WTC11 (cell line): ENCODE measurements at regions not wholly inside any gene's neighbourhood (a gene's known extent, or its start where the extent isn't known, plus 50 kb on each side); places are given as distances from the start of the nearest gene placed in this dataset.

Experiments
- ATAC-seq: fragments of 200-7000 bp; cut with Tn5 transposase; 2 replicates; pipeline ENCODE4 v1.10.0; 2021; ENCODE audit warnings: mild to moderate bottlenecking, moderate library complexity
- CTCF ChIA-PET: fragments of 300-600 bp; sonication (Branson Sonifier 250); formaldehyde crosslinking; loops from one replicate; lab custom pipeline; 2021; ENCODE audit warnings: antibody characterized with exemption; lab: Charles Lee
- POLR2A ChIA-PET: fragments of 350-600 bp; sonication (Branson Sonifier 250); formaldehyde crosslinking; loops from one replicate; lab custom pipeline; 2021; ENCODE audit warnings: antibody characterized with exemption; lab: Charles Lee
- DNase-seq: peaks from one replicate; pipeline ENCODE4 v3.0.0; 2021; ENCODE audit warnings: low spot score
- H3K27ac Mint-ChIP-seq: 2 replicates; pipeline ENCODE4 v1.8.0; 2021; ENCODE audit warnings: mixed read lengths
- H3K27me3 Mint-ChIP-seq: 2 replicates; pipeline ENCODE4 v1.8.0; 2021; ENCODE audit warnings: low read depth, mild to moderate bottlenecking, moderate library complexity, mixed read lengths
- H3K36me3 Mint-ChIP-seq: 2 replicates; pipeline ENCODE4 v1.8.0; 2021; ENCODE audit warnings: mixed read lengths
- H3K4me1 Mint-ChIP-seq: 2 replicates; pipeline ENCODE4 v1.8.0; 2022; ENCODE audit warnings: mixed read lengths
- H3K4me3 Mint-ChIP-seq: 2 replicates; pipeline ENCODE4 v1.8.0; 2021; ENCODE audit warnings: mild to moderate bottlenecking, moderate library complexity, mixed read lengths
- H3K9me3 Mint-ChIP-seq: 2 replicates; pipeline ENCODE4 v1.8.0; 2021; ENCODE audit warnings: mixed read lengths
- FOXJ3 ChIP-seq: sonication (generic); formaldehyde crosslinking; IDR thresholded peaks from 2 replicates; pipeline ENCODE4 v1.9.0; 2021; ENCODE audit warnings: missing genetic modification reagents, mild to moderate bottlenecking, borderline replicate concordance
- JAZF1 ChIP-seq: fragments of 250-450 bp; sonication (Bioruptor Pico); IDR thresholded peaks from 2 replicates; pipeline ENCODE4 v1.9.0; 2021; ENCODE audit warnings: moderate library complexity, mild to moderate bottlenecking, inconsistent platforms
- NFATC4 ChIP-seq: fragments of 250-450 bp; sonication (Bioruptor Pico); IDR thresholded peaks from 2 replicates; pipeline ENCODE4 v1.9.0; 2021; ENCODE audit warnings: mild to moderate bottlenecking
- RELA ChIP-seq: sonication (generic); formaldehyde crosslinking; IDR thresholded peaks from 2 replicates; pipeline ENCODE4 v1.8.1; 2022; ENCODE audit warnings: missing genetic modification reagents, mild to moderate bottlenecking, borderline replicate concordance
- SMAD3 ChIP-seq: sonication (generic); formaldehyde crosslinking; IDR thresholded peaks from 2 replicates; pipeline ENCODE4 v1.8.0; 2022; ENCODE audit warnings: missing genetic modification reagents, mild to moderate bottlenecking, borderline replicate concordance
- ZNF232 ChIP-seq: sonication (generic); formaldehyde crosslinking; IDR thresholded peaks from 2 replicates; pipeline ENCODE4 v1.8.0; 2022; ENCODE audit warnings: mild to moderate bottlenecking, missing genetic modification reagents
- ZNF396 ChIP-seq: fragments of 250-450 bp; sonication (Bioruptor Pico); IDR thresholded peaks from 2 replicates; pipeline ENCODE4 v1.8.0; 2021; ENCODE audit warnings: mild to moderate bottlenecking, moderate library complexity, borderline replicate concordance
- ZNF671 ChIP-seq: fragments of 250-450 bp; sonication (Bioruptor Pico); IDR thresholded peaks from 2 replicates; pipeline ENCODE4 v1.8.0; 2021; ENCODE audit warnings: mild to moderate bottlenecking
- TF ChIP-seq, protein P1 (sequence below): sonication (generic); formaldehyde crosslinking; IDR thresholded peaks from 2 replicates; pipeline ENCODE4 v1.8.0; 2023; ENCODE audit warnings: missing genetic modification reagents
- TF ChIP-seq, protein P2 (sequence below): sonication (generic); formaldehyde crosslinking; IDR thresholded peaks from 2 replicates; pipeline ENCODE4 v1.8.1; 2023; ENCODE audit warnings: mild to moderate bottlenecking, missing genetic modification reagents, moderate library complexity
- TF ChIP-seq, protein P3 (sequence below): sonication (generic); formaldehyde crosslinking; conservative IDR thresholded peaks from 2 replicates; pipeline ENCODE4 v1.8.1; 2023; ENCODE audit warnings: mild to moderate bottlenecking, low read depth, missing genetic modification reagents, moderate library complexity
- TF ChIP-seq, protein P4 (sequence below): sonication (generic); formaldehyde crosslinking; IDR thresholded peaks from 2 replicates; pipeline ENCODE4 v1.8.0; 2022; ENCODE audit warnings: mild to moderate bottlenecking, missing genetic modification reagents
- TF ChIP-seq, protein P5 (sequence below): fragments of 250-450 bp; sonication (Bioruptor Pico); IDR thresholded peaks from 2 replicates; pipeline ENCODE4 v1.8.0; 2021; ENCODE audit warnings: mild to moderate bottlenecking
- TF ChIP-seq, protein P6 (sequence below): fragments of 250-450 bp; sonication (Bioruptor Pico); IDR thresholded peaks from 2 replicates; pipeline ENCODE4 v1.9.0; 2021; ENCODE audit warnings: mild to moderate bottlenecking, borderline replicate concordance
- TF ChIP-seq, protein P7 (sequence below): sonication (generic); formaldehyde crosslinking; IDR thresholded peaks from 2 replicates; pipeline ENCODE4 v1.8.1; 2022; ENCODE audit warnings: mild to moderate bottlenecking, missing genetic modification reagents, moderate library complexity, borderline replicate concordance
- TF ChIP-seq, protein P8 (sequence below): sonication (generic); formaldehyde crosslinking; IDR thresholded peaks from 2 replicates; pipeline ENCODE4 v1.8.1; 2023; ENCODE audit warnings: mild to moderate bottlenecking, missing genetic modification reagents, moderate library complexity

DNA sequence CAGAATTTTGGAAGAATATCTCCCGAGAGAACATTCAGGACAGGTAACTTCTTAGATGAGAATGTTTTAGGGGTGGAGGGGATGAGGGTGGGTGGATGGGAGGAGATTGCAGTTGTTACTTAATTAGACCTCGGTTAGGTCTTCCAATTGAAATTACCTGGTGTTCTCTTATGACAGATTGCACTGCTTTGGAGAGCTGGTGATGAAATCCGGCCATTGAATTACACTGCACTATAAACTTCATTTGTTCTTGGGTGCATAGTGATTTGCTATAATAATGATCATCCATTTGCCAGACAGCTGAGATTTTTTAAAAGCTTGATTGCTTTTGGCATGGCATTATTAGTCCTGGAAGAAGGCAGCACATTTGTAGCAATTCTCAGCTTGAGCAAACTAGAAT, 427.6 kb downstream of the GBA3 start:
- H3K9me3 Mint-ChIP-seq: peaks cover 3% of the 10 kb centered on the region; the same call in 1 of the 2 replicates
- no peak overlapping the region for H3K27ac Mint-ChIP-seq
- H3K4me3 Mint-ChIP-seq: no peak overlapping the region
- no peak for ATAC-seq
- TF ChIP-seq FOXJ3 (CRISPR knock-in tag): no peak
- no peak for TF ChIP-seq ZNF671 (CRISPR knock-in tag)
- no peak for TF ChIP-seq NFATC4 (CRISPR knock-in tag)
- TF ChIP-seq, protein P1, sequence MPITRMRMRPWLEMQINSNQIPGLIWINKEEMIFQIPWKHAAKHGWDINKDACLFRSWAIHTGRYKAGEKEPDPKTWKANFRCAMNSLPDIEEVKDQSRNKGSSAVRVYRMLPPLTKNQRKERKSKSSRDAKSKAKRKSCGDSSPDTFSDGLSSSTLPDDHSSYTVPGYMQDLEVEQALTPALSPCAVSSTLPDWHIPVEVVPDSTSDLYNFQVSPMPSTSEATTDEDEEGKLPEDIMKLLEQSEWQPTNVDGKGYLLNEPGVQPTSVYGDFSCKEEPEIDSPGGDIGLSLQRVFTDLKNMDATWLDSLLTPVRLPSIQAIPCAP (CRISPR knock-in tag): no peak
- no peak for TF ChIP-seq ZNF396
- TF ChIP-seq JAZF1 (CRISPR knock-in tag): no peak
- TF ChIP-seq RELA (CRISPR knock-in tag): no peak
- TF ChIP-seq, protein P2, sequence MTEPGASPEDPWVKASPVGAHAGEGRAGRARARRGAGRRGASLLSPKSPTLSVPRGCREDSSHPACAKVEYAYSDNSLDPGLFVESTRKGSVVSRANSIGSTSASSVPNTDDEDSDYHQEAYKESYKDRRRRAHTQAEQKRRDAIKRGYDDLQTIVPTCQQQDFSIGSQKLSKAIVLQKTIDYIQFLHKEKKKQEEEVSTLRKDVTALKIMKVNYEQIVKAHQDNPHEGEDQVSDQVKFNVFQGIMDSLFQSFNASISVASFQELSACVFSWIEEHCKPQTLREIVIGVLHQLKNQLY (CRISPR knock-in tag): no peak
- TF ChIP-seq SMAD3 (CRISPR knock-in tag): no peak
- TF ChIP-seq, protein P3, sequence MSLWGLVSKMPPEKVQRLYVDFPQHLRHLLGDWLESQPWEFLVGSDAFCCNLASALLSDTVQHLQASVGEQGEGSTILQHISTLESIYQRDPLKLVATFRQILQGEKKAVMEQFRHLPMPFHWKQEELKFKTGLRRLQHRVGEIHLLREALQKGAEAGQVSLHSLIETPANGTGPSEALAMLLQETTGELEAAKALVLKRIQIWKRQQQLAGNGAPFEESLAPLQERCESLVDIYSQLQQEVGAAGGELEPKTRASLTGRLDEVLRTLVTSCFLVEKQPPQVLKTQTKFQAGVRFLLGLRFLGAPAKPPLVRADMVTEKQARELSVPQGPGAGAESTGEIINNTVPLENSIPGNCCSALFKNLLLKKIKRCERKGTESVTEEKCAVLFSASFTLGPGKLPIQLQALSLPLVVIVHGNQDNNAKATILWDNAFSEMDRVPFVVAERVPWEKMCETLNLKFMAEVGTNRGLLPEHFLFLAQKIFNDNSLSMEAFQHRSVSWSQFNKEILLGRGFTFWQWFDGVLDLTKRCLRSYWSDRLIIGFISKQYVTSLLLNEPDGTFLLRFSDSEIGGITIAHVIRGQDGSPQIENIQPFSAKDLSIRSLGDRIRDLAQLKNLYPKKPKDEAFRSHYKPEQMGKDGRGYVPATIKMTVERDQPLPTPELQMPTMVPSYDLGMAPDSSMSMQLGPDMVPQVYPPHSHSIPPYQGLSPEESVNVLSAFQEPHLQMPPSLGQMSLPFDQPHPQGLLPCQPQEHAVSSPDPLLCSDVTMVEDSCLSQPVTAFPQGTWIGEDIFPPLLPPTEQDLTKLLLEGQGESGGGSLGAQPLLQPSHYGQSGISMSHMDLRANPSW (CRISPR knock-in tag): no peak
- no peak for TF ChIP-seq ZNF232
- TF ChIP-seq, protein P4, sequence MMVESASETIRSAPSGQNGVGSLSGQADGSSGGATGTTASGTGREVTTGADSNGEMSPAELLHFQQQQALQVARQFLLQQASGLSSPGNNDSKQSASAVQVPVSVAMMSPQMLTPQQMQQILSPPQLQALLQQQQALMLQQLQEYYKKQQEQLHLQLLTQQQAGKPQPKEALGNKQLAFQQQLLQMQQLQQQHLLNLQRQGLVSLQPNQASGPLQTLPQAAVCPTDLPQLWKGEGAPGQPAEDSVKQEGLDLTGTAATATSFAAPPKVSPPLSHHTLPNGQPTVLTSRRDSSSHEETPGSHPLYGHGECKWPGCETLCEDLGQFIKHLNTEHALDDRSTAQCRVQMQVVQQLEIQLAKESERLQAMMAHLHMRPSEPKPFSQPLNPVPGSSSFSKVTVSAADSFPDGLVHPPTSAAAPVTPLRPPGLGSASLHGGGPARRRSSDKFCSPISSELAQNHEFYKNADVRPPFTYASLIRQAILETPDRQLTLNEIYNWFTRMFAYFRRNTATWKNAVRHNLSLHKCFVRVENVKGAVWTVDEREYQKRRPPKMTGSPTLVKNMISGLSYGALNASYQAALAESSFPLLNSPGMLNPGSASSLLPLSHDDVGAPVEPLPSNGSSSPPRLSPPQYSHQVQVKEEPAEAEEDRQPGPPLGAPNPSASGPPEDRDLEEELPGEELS (CRISPR knock-in tag): no peak
- TF ChIP-seq, protein P5, sequence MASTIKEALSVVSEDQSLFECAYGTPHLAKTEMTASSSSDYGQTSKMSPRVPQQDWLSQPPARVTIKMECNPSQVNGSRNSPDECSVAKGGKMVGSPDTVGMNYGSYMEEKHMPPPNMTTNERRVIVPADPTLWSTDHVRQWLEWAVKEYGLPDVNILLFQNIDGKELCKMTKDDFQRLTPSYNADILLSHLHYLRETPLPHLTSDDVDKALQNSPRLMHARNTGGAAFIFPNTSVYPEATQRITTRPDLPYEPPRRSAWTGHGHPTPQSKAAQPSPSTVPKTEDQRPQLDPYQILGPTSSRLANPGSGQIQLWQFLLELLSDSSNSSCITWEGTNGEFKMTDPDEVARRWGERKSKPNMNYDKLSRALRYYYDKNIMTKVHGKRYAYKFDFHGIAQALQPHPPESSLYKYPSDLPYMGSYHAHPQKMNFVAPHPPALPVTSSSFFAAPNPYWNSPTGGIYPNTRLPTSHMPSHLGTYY (CRISPR knock-in tag): no peak
- TF ChIP-seq, protein P6, sequence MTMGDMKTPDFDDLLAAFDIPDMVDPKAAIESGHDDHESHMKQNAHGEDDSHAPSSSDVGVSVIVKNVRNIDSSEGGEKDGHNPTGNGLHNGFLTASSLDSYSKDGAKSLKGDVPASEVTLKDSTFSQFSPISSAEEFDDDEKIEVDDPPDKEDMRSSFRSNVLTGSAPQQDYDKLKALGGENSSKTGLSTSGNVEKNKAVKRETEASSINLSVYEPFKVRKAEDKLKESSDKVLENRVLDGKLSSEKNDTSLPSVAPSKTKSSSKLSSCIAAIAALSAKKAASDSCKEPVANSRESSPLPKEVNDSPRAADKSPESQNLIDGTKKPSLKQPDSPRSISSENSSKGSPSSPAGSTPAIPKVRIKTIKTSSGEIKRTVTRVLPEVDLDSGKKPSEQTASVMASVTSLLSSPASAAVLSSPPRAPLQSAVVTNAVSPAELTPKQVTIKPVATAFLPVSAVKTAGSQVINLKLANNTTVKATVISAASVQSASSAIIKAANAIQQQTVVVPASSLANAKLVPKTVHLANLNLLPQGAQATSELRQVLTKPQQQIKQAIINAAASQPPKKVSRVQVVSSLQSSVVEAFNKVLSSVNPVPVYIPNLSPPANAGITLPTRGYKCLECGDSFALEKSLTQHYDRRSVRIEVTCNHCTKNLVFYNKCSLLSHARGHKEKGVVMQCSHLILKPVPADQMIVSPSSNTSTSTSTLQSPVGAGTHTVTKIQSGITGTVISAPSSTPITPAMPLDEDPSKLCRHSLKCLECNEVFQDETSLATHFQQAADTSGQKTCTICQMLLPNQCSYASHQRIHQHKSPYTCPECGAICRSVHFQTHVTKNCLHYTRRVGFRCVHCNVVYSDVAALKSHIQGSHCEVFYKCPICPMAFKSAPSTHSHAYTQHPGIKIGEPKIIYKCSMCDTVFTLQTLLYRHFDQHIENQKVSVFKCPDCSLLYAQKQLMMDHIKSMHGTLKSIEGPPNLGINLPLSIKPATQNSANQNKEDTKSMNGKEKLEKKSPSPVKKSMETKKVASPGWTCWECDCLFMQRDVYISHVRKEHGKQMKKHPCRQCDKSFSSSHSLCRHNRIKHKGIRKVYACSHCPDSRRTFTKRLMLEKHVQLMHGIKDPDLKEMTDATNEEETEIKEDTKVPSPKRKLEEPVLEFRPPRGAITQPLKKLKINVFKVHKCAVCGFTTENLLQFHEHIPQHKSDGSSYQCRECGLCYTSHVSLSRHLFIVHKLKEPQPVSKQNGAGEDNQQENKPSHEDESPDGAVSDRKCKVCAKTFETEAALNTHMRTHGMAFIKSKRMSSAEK (CRISPR knock-in tag): no peak
- TF ChIP-seq, protein P7, sequence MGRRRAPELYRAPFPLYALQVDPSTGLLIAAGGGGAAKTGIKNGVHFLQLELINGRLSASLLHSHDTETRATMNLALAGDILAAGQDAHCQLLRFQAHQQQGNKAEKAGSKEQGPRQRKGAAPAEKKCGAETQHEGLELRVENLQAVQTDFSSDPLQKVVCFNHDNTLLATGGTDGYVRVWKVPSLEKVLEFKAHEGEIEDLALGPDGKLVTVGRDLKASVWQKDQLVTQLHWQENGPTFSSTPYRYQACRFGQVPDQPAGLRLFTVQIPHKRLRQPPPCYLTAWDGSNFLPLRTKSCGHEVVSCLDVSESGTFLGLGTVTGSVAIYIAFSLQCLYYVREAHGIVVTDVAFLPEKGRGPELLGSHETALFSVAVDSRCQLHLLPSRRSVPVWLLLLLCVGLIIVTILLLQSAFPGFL (CRISPR knock-in tag): no peak
- TF ChIP-seq, protein P8, sequence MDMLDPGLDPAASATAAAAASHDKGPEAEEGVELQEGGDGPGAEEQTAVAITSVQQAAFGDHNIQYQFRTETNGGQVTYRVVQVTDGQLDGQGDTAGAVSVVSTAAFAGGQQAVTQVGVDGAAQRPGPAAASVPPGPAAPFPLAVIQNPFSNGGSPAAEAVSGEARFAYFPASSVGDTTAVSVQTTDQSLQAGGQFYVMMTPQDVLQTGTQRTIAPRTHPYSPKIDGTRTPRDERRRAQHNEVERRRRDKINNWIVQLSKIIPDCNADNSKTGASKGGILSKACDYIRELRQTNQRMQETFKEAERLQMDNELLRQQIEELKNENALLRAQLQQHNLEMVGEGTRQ (CRISPR knock-in tag): no peak
- no peaks in the 10 kb centered on the region for H3K36me3 Mint-ChIP-seq
- H3K4me1 Mint-ChIP-seq: peaks cover 17% of the 10 kb centered on the region
- peaks cover 32% of the 10 kb centered on the region for H3K27me3 Mint-ChIP-seq
- CTCF ChIA-PET: no interaction called here
- DNase-seq: no peak
- POLR2A ChIA-PET: no interaction called here
